ENCODE measurements at regions not wholly inside any gene's neighbourhood (a gene's known extent, or its start where the extent isn't known, plus 50 kb on each side); places are given as distances from the start of the nearest gene placed in this dataset.

GRCh38 chr1:208950206-208950605 lies 633.3 kb upstream of the CAMK1G start:
- no peak overlapping the region for H3K4me2 ChIP-seq (ENCODE audit: low read length)
- H3K9ac ChIP-seq (ENCODE audit: low read length), result no peak overlapping the region
- no peaks in the 10 kb centered on the region for H4K20me1 ChIP-seq (ENCODE audit: insufficient read depth)
- H3K4me3 ChIP-seq (ENCODE audit: low read length), result no peak overlapping the region
- H3K9me3 ChIP-seq (ENCODE audit: low read length), result no peaks in the 10 kb centered on the region
- no peaks in the 10 kb centered on the region for H3K36me3 ChIP-seq (ENCODE audit: insufficient read depth, low read length)
- no peaks in the 10 kb centered on the region for H3K27me3 ChIP-seq (ENCODE audit: insufficient read depth, low read depth, low read length)
- H3F3A ChIP-seq (ENCODE audit: insufficient read depth, low read length, poor library complexity, severe bottlenecking), result no peaks in the 10 kb centered on the region
- TF ChIP-seq MXI1 (conservative IDR thresholded peaks at IDR 0.05; ENCODE audit: poor library complexity, severe bottlenecking), result no peak
- TF ChIP-seq EP300 (conservative IDR thresholded peaks at IDR 0.05; ENCODE audit: poor library complexity, severe bottlenecking), result no peak
- TF ChIP-seq CTCF (IDR thresholded peaks at IDR 0.05; ENCODE audit: poor library complexity, severe bottlenecking), result no peak
- no peak for TF ChIP-seq RAD21 (conservative IDR thresholded peaks at IDR 0.05)
- no peak for TF ChIP-seq SMC3 (conservative IDR thresholded peaks at IDR 0.05; ENCODE audit: poor library complexity)
- no peak for TF ChIP-seq POLR2AphosphoS5 (IDR thresholded peaks at IDR 0.05)
- TF ChIP-seq, protein P1, sequence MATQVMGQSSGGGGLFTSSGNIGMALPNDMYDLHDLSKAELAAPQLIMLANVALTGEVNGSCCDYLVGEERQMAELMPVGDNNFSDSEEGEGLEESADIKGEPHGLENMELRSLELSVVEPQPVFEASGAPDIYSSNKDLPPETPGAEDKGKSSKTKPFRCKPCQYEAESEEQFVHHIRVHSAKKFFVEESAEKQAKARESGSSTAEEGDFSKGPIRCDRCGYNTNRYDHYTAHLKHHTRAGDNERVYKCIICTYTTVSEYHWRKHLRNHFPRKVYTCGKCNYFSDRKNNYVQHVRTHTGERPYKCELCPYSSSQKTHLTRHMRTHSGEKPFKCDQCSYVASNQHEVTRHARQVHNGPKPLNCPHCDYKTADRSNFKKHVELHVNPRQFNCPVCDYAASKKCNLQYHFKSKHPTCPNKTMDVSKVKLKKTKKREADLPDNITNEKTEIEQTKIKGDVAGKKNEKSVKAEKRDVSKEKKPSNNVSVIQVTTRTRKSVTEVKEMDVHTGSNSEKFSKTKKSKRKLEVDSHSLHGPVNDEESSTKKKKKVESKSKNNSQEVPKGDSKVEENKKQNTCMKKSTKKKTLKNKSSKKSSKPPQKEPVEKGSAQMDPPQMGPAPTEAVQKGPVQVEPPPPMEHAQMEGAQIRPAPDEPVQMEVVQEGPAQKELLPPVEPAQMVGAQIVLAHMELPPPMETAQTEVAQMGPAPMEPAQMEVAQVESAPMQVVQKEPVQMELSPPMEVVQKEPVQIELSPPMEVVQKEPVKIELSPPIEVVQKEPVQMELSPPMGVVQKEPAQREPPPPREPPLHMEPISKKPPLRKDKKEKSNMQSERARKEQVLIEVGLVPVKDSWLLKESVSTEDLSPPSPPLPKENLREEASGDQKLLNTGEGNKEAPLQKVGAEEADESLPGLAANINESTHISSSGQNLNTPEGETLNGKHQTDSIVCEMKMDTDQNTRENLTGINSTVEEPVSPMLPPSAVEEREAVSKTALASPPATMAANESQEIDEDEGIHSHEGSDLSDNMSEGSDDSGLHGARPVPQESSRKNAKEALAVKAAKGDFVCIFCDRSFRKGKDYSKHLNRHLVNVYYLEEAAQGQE (IDR thresholded peaks at IDR 0.05; ENCODE audit: borderline replicate concordance), result no peak
- TF ChIP-seq TAF1 (IDR thresholded peaks at IDR 0.05; ENCODE audit: low read depth), result no peak
- no peak for TF ChIP-seq EZH2 (IDR thresholded peaks at IDR 0.05; ENCODE audit: borderline replicate concordance, insufficient read depth, low read length, poor library complexity, severe bottlenecking)
- no peaks in the 10 kb centered on the region for H3K9me2 ChIP-seq (ENCODE audit: insufficient read depth, low read length)
- no peak overlapping the region for H3K27ac ChIP-seq (ENCODE audit: low read length)
- H3K79me2 ChIP-seq (replicated peaks; ENCODE audit: insufficient read depth, low read length), result no peaks in the 10 kb centered on the region
- no peak overlapping the region for H2AFZ ChIP-seq (ENCODE audit: low read depth, low read length)

DNA sequence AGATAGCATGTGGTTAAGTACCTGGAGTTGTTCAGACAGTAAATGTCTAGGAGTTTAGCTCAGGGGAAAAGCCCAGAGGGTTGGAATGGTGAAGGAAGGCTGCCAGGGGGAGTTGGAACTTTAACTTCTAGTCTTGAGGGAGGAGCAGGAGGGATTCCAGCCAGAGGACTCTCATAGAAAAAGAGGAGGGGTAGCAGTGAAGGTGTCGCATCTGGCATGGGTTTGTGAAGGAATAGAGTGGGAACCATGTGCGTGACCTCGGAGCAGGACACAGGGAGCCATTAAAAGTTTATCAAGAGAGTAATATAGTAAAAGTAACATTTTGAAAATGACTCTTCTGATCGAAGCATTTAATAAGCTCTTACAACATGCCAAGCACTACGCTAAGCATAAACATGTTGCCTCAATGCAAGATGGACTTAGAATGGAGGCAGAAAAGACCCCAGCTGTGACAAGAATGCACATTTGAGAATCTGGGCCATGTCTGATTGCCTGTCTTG lies 632.4 kb upstream of the CAMK1G start:
- Histone ChIP-seq H3K9me2 (ENCODE audit: insufficient read depth, low read length) (no peaks in the 10 kb centered on the region), H4K20me1 (ENCODE audit: insufficient read depth) (no peaks in the 10 kb centered on the region), H3F3A (ENCODE audit: insufficient read depth, low read length, poor library complexity, severe bottlenecking) (no peaks in the 10 kb centered on the region), H3K9ac (ENCODE audit: low read length) (no peak overlapping the region), H3K9me3 (ENCODE audit: low read length) (no peaks in the 10 kb centered on the region), H3K79me2 (replicated peaks; ENCODE audit: insufficient read depth, low read length) (no peaks in the 10 kb centered on the region), H3K36me3 (ENCODE audit: insufficient read depth, low read length) (no peaks in the 10 kb centered on the region), H2AFZ (ENCODE audit: low read depth, low read length) (no peak overlapping the region), H3K4me2 (ENCODE audit: low read length) (no peak overlapping the region), H3K27me3 (ENCODE audit: insufficient read depth, low read depth, low read length) (no peaks in the 10 kb centered on the region), H3K4me3 (ENCODE audit: low read length) (no peak overlapping the region), H3K27ac (ENCODE audit: low read length) (no peak overlapping the region)
- TF ChIP-seq CTCF (IDR thresholded peaks at IDR 0.05; ENCODE audit: poor library complexity, severe bottlenecking), result no peak
- TF ChIP-seq TAF1 (IDR thresholded peaks at IDR 0.05; ENCODE audit: low read depth), result no peak
- TF ChIP-seq SMC3 (conservative IDR thresholded peaks at IDR 0.05; ENCODE audit: poor library complexity), result no peak
- TF ChIP-seq POLR2AphosphoS5 (IDR thresholded peaks at IDR 0.05), result no peak
- no peak for TF ChIP-seq EP300 (conservative IDR thresholded peaks at IDR 0.05; ENCODE audit: poor library complexity, severe bottlenecking)
- no peak for TF ChIP-seq EZH2 (IDR thresholded peaks at IDR 0.05; ENCODE audit: borderline replicate concordance, insufficient read depth, low read length, poor library complexity, severe bottlenecking)
- TF ChIP-seq RAD21 (conservative IDR thresholded peaks at IDR 0.05), result no peak
- TF ChIP-seq, protein P1 (IDR thresholded peaks at IDR 0.05; ENCODE audit: borderline replicate concordance), result no peak
- TF ChIP-seq MXI1 (conservative IDR thresholded peaks at IDR 0.05; ENCODE audit: poor library complexity, severe bottlenecking), result no peak
